Uterus (tissue), 3 donors: ENCODE measurements at regions not wholly inside any gene's neighbourhood (a gene's known extent, or its start where the extent isn't known, plus 50 kb on each side); places are given as distances from the start of the nearest gene placed in this dataset.

Experiments
- DNase-seq, 2 donors: peaks; one replicate each; pipeline ENCODE4 v3.0.0-alpha.2; 2019 to 2020
- H3K27ac ChIP-seq, 2 donors: fragments of 200-600 bp; sonication (generic); 1 replicate in 1 of 2; 2 replicates in 1 of 2; pipeline ENCODE4 v1.5.1; 2016 to 2018
- H3K27me3 ChIP-seq, 2 donors: fragments of 200-600 bp; sonication (generic); one replicate each; pipeline ENCODE4 v1.5.1; 2018 to 2019; ENCODE audit warnings: control low read depth in 1 of 2
- H3K36me3 ChIP-seq, 2 donors: fragments of 200-600 bp; sonication (generic); one replicate each; pipeline ENCODE4 v1.5.1; 2019; ENCODE audit warnings: control low read depth in 1 of 2
- H3K4me1 ChIP-seq, 2 donors: fragments of 200-600 bp; sonication (generic); one replicate each; pipeline ENCODE4 v1.5.1; 2018 to 2019; ENCODE audit warnings: control low read depth in 1 of 2
- H3K4me3 ChIP-seq, 2 donors: fragments of 200-600 bp; sonication (generic); 1 replicate in 1 of 2; 2 replicates in 1 of 2; pipeline ENCODE4 v1.5.1; 2018 to 2019; ENCODE audit warnings: mild to moderate bottlenecking in 1 of 2
- H3K9me3 ChIP-seq, 2 donors: fragments of 200-600 bp; sonication (generic); one replicate each; pipeline ENCODE4 v1.5.1; 2019; ENCODE audit warnings: control low read depth in 1 of 2
- POLR2A ChIP-seq, 2 donors: fragments of 450-650 bp; IDR thresholded peaks; one replicate each; pipeline ENCODE4 v1.6.1; 2016; ENCODE audit warnings: antibody characterized with exemption in 2 of 2, mild to moderate bottlenecking in 1 of 2, moderate library complexity in 1 of 2
- intact Hi-C: fragments of 100-400 bp; cut with DNase I; formaldehyde crosslinking; loops from one replicate; pipeline ENCODE4 v1.15.1; 2023; ENCODE audit warnings: low total_unique reads
- TF ChIP-seq, protein P1 (sequence below), 4 experiments: fragments of 200-600 bp in 2 of 4; fragments of 450-650 bp in 2 of 4; sonication (generic) in 2 of 4; IDR thresholded peaks; one replicate each; pipeline ENCODE4 v1.5.1; 2016 to 2019; ENCODE audit warnings: antibody characterized with exemption in 4 of 4, mild to moderate bottlenecking in 2 of 4, moderate library complexity in 1 of 4
- donor health status: DM: yes; HTN: yes; CAD: no.

GRCh38 chr2:21664083-21664482, 540.3 kb downstream of the TDRD15 start:
- Histone ChIP-seq H3K27me3 (no peaks in the 10 kb centered on the region), H3K9me3 (no peaks in the 10 kb centered on the region), H3K27ac (no peak overlapping the region), H3K4me3 (no peak overlapping the region), H3K4me1 (no peaks in the 10 kb centered on the region), H3K36me3 (no peaks in the 10 kb centered on the region)
- no peak for TF ChIP-seq POLR2A (IDR thresholded peaks at IDR 0.05)
- TF ChIP-seq, protein P1, sequence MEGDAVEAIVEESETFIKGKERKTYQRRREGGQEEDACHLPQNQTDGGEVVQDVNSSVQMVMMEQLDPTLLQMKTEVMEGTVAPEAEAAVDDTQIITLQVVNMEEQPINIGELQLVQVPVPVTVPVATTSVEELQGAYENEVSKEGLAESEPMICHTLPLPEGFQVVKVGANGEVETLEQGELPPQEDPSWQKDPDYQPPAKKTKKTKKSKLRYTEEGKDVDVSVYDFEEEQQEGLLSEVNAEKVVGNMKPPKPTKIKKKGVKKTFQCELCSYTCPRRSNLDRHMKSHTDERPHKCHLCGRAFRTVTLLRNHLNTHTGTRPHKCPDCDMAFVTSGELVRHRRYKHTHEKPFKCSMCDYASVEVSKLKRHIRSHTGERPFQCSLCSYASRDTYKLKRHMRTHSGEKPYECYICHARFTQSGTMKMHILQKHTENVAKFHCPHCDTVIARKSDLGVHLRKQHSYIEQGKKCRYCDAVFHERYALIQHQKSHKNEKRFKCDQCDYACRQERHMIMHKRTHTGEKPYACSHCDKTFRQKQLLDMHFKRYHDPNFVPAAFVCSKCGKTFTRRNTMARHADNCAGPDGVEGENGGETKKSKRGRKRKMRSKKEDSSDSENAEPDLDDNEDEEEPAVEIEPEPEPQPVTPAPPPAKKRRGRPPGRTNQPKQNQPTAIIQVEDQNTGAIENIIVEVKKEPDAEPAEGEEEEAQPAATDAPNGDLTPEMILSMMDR (IDR thresholded peaks at IDR 0.05): no peak
- intact Hi-C loops: no loop called here
- no peak for DNase-seq

DNA sequence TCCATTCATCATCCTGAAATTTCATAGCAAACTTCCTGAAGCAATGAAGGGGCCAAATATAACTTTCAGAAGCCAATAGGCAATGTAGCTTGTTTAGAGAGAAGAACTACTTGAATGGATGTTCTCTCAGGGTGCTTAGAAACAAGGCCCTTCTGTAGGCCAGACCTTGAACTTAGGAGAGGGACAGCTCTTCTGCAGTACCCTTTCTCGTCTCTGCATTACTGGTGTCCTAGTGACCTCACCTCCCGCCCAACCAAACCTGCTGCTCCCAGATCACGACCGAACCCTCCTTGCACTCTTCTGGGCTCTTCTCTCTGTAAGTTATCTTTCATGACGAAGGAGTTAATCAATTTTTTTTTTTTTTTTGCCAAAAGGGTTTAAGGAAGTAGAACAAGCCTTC, 543.9 kb downstream of the TDRD15 start:
- no peak overlapping the region for H3K27ac ChIP-seq
- no peak overlapping the region for H3K4me3 ChIP-seq
- no peak for DNase-seq
- TF ChIP-seq POLR2A (IDR thresholded peaks at IDR 0.05): no peak
- TF ChIP-seq, protein P1 (IDR thresholded peaks at IDR 0.05): no peak
- no peaks in the 10 kb centered on the region for H3K9me3 ChIP-seq
- no peaks in the 10 kb centered on the region for H3K27me3 ChIP-seq
- no peaks in the 10 kb centered on the region for H3K4me1 ChIP-seq
- intact Hi-C loops: no loop called here
- no peaks in the 10 kb centered on the region for H3K36me3 ChIP-seq

DNA sequence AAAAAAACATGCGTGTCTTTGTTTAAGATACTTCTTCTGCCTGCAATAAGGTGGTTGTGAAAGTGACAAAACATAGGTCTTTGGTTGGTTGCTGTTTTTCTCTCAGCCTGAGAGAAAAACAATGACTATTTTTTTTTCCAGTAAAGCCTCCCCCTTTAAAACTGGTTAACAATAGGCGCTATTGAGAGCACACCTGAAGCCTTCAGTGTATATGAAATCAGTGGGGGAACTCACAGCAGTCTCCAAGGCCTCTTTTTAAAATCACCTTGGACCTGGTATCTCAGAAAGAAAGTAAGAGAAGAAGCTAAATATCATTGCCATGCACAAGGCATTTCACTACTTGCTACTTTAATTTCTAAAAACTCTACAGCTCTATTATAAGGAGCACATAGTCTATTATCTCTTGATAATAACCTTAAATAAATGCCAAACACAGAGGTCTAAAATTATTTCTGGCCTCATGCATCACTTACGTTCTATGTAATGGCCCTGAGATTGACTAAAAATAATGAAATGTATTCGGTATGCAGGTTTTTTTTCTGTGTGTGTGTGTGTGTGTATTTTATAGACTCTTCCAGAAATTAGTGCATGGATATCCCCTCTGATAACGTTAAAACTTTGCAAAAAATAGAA, 544.4 kb downstream of the TDRD15 start:
- intact Hi-C loops: no loop called here
- Histone ChIP-seq H3K27ac (no peak overlapping the region), H3K36me3 (no peaks in the 10 kb centered on the region), H3K4me1 (no peaks in the 10 kb centered on the region), H3K27me3 (no peaks in the 10 kb centered on the region), H3K9me3 (no peaks in the 10 kb centered on the region), H3K4me3 (no peak overlapping the region)
- no peak for DNase-seq
- TF ChIP-seq, protein P1 (IDR thresholded peaks at IDR 0.05): no peak
- TF ChIP-seq POLR2A (IDR thresholded peaks at IDR 0.05): no peak

DNA sequence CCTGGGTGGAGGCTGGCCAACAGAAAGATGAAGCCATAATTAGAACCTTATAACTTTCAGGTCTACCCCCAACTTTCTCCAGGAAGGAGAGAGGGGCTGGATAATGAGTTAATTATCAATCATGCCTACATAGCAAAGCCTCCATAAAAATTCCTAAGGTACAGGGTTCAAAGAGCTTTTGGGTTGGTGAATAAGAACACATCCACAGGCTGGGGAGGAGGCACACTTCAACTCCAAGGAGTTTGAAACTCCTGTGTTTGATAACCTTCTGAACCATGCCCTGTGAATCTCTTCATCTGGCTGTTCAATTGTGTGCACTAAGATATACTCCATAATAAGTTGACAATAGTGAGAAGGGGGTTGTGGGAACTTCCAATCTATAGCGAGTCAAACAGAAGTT, 552.3 kb downstream of the TDRD15 start:
- DNase-seq: no peak
- intact Hi-C loops: no loop called here
- no peaks in the 10 kb centered on the region for H3K27me3 ChIP-seq
- no peak overlapping the region for H3K4me3 ChIP-seq
- no peaks in the 10 kb centered on the region for H3K36me3 ChIP-seq
- no peaks in the 10 kb centered on the region for H3K9me3 ChIP-seq
- TF ChIP-seq, protein P1 (IDR thresholded peaks at IDR 0.05): no peak
- no peak for TF ChIP-seq POLR2A (IDR thresholded peaks at IDR 0.05)
- H3K4me1 ChIP-seq: no peaks in the 10 kb centered on the region
- no peak overlapping the region for H3K27ac ChIP-seq

- Histone ChIP-seq H3K27ac (no peak overlapping the region), H3K4me3 (no peak overlapping the region), H3K36me3 (no peaks in the 10 kb centered on the region), H3K27me3 (no peaks in the 10 kb centered on the region), H3K9me3 (no peaks in the 10 kb centered on the region), H3K4me1 (no peaks in the 10 kb centered on the region)
- intact Hi-C loops: no loop called here
- DNase-seq: no peak
- TF ChIP-seq, protein P1 (IDR thresholded peaks at IDR 0.05): no peak
Measured at GRCh38 chr2:21676676-21677075, 552.9 kb downstream of the TDRD15 start.
